GM19372 (cell line): ENCODE measurements at regions not wholly inside any gene's neighbourhood (a gene's known extent, or its start where the extent isn't known, plus 50 kb on each side); places are given as distances from the start of the nearest gene placed in this dataset.
"Not testable (repeated sequence)": the region's sequence is repeated elsewhere in the genome, so short reads cannot be mapped to it uniquely, and the experiment has no call there.

ENCODE experiments used
- ATAC-seq: cut with Tn5 transposase; IDR thresholded peaks from one replicate; pipeline ENCODE4 v1.9.1; 2021; ENCODE audit warnings: mild to moderate bottlenecking, low read depth, moderate library complexity; ENCODE audit not compliant: unreplicated experiment

DNA sequence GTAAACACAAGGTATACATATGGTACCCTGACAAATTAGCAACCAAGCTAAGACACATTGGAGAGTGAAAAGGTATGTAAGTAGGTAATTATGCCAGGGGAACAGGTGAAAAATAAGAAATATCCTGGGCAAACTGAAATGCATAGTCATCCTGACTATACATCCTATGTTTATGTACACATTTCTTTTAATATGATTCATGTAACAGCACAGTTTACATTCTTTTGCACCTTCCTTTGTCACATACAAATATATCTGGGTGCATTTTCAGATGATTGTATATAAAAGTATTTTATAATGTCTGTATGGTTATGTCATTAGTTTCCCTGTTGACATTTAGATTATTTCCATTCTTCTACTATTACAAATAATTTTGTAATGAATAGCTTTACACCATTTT, 1146.9 kb downstream of the EFNA5 start:
- no peak for ATAC-seq

DNA sequence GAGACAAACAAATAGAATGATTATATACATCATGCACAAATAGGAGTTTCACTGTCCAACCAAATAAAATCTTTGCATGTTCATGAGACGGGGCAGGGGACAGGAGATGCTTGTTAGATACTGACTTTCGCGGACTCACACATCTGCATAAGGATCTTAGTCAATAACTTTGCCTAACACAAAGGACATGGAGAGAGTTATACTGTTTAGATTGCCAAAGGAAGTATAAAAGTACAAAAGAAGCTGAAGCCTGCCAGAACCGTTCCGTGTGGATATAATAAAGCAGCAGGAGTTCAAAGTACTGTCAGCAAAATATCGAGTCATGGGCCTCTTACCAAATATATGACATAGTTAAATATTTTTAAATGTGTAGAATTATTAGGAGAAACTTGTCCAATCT, 1148.4 kb downstream of the EFNA5 start:
- ATAC-seq, result no peak

DNA sequence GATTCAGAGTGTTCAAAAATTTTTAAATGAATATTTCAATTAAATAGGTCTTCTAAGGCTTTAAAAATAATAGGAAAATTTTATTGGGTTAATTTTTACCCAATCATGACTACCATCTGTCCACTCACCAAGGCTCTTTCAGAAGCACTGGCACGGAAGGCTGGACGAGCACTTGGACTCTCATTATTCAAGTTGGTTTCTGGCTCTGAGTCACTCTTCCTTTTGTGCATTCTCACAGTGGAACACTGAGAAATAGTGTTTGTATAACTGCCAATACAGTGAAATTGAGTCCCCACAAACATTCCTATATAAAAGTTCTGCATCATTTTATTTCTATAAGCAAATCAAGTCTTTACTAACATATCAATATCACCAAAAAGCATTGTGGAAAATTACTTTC, 1149.0 kb downstream of the EFNA5 start:
- no peak for ATAC-seq

DNA sequence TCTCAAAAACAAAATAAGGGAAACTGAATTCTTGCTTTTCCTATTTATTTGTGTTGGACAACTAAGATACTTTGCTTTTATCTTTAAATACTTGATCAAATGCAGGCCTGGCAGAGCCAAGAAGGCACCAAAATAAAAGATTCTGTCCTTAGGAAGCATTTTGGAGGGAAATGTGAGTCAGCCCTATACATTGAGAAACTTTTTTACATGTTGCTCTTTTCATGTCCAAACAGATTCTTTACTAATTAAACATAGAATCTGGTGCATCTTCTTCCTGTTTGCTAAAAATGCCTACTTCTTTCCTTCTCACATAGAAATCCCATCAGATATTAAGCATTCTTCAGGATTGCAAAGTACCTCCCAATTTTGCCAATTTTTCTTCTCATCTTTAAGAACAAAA, 1160.4 kb downstream of the EFNA5 start:
- no peak for ATAC-seq

DNA sequence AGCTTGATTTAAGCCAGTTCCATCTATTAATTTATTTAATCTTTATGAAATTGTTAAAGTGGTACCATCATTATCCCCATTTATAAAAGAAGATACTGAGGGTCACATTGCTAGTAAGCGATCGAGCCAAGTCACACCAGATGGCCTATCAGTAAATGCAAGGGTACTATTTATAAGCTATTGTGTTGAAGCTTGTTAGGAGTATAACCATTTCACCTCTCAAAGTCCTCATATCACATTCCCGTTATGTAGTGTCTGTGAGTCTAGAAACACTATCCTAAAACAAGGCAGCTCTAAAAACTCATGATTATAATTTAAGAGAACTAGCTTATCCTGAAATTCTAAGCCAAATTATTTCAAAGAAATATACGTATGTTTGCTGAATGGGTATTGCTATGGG, 1161.8 kb downstream of the EFNA5 start:
- ATAC-seq, result no peak

DNA sequence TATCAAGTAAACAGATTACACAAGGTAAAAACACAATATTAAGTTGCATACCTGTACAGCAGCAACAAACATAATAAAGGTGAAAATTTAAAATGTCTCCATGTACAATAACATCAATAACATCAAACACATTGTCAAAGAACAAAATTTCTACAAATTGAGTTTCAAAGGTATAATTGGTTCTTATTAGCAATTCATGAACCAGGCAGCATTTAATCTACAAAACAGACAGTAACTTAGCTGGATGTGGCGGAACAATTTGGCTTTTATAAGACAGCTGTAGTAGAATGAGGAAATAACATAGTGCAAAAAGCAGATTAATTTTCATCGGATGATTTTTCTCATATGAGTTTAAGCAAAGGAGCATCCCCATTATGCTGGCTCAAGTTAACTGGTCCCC, 1176.8 kb downstream of the EFNA5 start:
- ATAC-seq, result no peak

DNA sequence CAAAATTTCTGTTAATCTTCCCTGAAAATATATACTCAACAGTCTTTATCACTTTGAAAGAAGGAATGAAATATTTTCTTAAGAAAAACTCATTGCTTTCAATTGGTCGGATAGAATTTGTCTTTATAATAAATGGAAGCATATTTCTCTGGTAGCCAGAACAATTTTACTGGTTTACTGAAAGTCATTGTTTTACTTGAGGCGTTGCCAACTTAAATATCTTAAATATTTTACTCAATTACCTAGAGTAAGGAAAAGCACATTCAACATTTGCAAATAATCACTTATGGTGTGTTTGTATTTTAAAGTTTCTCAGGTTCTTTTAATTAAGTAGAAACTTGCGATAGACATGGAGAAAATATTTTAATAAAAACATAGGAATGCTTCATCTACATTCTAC, 1181.7 kb downstream of the EFNA5 start:
- ATAC-seq, result no peak

DNA sequence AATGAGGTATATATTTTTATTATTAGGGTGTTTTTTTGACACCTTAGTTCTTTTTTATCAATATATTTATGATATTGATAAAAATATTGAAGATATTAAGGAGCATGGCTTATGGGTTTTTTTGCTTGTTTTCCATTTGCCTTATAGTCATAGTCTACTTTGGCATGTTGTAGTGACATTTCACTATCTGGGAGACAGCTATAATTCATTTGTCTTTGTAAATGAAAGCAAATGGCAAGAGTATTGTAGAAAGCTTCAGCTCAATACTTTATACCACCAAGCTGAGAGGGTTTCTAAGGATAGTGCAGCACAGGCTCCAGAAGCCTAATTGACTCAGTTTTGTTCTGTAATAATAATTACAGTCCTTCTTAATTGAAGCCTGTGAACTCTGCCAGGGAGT, 1182.3 kb downstream of the EFNA5 start:
- no peak for ATAC-seq

DNA sequence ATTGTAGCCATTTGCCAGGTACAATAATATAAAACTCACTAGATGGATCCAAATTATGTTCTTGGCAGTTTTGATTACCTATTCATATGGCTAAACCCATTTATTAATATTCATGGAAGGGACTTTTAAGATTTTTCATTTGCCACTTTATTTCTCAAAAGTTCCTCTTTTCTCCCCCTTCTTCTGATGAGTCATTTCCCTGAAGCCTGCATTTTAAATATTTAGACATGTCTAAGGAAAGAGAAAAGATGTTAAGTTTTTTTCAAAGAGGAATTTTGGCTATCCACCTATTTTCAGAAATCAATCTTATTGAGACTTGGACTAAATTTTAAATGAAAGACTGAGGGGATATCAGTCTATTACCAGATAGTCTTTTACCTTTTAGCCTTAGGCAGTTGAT, 1189.4 kb downstream of the EFNA5 start:
- no peak for ATAC-seq

DNA sequence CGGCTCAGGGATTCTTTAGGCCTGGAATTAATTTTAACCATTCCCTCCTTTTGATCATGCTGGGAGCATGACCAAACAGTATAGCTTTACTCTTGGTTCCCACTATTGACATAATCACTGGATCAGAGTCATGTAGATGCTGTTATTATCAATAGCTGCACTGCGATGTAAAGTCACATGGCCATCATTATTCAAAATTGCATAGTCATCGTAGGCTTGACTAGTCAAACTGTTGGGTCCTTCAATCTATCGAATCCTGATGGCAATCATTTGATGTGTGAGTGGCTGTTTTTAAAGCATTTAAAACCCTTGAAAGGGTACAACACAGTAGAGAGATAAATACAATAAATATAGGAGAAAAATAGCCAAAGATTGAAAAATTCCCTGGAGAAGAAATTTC, 1194.1 kb downstream of the EFNA5 start:
- ATAC-seq, result no peak

DNA sequence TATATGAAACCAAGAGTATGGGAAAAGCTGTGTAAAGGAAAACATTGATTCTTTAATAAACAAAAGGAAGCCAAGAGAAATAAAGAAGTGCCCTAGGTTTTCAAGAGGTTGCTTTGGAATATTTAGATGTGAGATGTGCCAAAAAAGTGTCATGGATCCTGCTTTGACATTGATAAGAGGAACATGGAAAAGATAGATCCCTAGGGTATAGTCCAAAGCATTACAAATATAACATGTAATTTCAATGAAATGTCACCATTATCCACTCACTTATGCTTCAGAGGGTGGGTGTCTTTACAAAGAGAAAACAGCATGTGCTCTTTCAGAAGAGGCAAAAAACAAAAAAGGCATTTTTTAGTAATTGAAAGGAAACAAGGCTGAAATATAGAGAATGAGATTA, 1196.7 kb downstream of the EFNA5 start:
- ATAC-seq, result no peak

DNA sequence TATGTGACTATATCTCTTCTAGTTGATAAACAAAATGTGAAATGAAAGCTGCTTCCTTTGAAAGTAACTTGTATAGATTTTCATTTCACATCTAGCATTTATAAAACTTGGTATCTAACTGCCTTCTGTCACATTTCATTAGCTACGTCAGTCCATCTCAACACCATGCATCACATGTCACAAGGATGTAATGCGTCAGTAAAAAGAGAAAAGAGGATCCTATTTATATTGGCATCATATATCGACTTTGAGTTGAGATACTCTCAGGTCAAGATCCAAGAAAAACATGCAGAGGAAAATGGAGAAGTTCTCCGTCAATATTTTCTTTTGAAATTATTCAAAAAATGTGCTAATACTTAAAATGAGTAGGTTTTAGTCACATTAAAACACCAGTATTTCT, 1211.2 kb downstream of the EFNA5 start:
- no peak for ATAC-seq

DNA sequence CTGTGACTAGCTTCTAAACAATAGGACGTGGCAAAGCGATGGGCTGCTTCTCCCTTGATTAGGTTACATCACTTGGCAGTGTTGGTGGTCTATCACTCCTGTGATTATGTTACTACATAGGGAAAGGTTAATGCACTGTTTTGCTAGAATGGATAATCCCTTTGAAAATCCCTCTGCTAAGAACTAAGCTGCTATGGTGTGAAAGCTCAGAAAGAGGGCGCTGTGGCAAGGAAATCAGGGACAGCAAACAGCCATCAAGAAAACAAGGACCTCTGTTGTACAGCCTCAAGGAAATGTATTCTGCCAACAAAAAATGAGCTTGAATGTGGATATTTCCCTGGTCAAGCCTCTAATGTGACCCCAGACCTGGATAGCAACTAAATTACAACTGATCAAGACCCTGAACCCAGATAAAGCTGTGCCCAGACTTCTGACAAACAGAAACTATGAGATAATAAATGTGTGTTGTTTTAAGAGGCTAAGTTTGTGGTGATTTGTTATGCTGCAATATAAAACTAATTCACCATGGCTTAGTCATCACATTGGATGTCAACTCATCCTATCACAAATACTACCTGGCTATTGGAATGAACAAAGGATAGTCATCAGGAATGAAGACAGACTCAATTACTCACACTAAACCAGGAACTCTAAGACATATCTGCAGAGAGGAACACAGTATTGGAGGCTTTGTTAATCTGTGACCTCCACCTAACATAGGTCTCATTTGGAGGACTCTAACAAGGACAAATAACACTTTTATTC, 1215.9 kb downstream of the EFNA5 start:
- no peak for ATAC-seq

DNA sequence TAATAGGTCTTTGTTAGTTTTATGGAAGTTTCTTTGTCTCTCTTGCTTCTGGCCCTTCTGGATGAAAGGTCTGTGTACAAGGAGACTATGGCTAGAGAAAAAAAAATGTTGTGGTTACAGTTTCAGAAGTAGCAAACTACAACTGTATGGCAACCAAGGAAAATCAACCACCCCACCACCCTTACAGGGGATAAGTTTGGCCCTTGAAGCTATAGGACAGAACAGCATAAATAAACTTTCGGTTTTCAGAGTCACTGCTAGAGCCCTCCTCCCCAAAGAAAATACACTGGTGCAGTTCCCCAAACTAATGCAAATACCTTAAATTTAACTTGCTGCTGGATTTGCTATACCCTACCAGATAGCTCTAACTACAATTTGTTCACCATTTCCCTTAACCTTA, 1216.7 kb downstream of the EFNA5 start:
- ATAC-seq, result no peak

DNA sequence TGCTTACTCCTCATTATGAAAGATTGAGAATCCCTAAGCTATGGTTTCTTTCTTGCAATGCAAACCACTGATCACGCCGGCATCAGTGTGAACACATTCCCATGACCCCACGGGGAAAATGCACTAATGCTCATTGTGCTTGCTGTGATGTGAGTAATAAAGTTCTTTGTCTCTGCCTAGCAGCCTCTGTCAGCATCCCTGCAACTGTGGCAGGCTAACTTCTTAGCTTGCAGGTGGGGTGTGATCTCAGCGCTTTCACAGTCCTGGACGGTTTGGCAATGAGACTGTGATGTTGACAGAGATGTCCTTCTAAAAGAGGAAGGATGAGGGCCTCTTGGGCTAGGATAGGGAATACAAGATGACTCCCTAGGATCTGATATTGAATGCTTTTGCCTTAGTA, 1218.7 kb downstream of the EFNA5 start:
- no peak for ATAC-seq

DNA sequence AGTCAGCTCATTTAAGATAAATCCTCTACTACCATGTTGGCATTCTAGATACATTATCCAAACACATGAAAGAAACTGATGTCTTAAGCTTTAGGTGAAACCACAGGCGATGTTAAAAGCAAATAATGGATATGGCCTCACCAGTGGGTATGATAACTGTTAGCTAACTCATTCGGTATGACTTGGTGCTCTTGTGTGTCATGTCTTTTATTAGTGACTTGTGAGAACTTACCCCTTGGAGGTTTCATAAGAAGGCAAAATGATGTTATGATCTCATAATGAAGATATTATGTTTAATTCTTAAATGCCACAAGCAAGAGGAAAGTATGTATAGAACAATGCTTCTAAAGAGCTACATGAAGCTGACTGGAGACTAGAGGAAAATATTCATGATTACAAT, 1227.0 kb downstream of the EFNA5 start:
- no peak for ATAC-seq

DNA sequence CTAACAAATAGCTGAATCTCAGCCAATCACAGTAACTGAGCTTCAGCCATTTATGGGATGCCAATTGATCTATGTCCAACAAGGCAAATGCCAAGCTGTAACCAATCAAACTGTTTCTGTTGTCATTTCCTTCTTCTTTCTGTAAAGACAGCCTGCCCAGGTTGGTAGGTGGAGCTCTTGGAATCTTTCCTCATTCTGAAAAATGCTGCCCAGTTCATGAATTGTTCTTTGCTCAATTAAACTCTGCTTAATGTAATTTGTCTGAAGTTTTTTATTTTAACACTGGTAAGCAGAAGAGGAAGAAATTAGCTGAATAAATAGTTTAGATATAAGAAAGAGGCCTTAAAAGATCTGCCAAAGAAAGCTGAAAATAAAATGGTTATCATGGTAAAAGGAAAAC, 1235.6 kb downstream of the EFNA5 start:
- ATAC-seq, result no peak

DNA sequence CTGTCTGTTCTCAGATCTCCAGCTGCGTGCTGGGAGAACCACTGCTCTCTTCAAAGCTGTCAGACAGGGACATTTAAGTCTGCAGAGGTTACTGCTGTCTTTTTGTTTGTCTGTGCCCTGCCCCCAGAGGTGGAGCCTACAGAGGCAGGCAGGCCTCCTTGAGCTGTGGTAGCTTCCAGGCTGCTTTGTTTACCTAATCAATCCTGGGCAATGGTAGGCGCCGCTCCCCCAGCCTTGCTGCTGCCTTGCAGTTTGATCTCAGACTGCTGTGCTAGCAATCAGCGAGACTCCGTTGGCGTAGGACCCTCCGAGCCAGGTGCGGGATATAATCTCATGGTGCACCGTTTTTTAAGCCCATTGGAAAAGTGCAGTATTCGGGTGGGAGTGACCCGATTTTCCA, 1240.0 kb downstream of the EFNA5 start:
- ATAC-seq, result not testable (repeated sequence)

DNA sequence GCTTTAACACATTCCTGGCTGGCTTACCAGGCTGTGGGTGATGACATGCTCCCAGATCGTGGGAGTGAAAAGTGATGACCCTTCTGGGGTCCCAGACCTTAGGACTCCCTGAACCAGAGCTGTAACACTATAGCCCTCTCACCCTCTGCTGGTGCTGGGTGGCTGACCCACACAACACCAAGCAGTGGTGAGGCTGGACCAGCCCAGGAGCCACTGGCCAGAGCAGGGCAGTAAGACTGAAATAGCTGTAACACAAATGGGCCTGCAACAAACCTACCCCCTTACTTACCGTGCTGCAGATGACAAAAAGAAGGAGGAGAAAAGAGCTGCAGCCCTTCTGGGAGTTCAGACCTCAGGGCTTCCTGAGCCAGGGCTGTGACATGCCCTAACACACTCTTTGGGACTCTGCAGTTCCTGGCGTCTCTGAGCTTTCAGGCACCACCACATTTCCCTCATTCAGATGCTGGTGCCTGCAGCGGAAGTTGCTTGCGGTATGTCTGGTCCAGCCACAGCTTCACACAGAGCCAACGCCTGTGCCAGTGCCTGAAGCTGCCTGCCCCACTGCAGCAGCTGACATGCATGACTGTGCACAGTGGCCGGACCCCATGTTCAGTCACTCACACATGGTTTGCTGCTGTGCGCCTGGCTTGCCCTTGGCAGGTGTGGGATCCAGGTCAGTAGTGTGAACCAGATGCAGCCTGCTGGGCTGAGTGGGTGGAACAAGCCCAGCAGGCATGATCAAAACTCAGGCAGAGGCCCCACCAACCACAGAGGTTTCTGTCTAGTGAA, 1247.4 kb downstream of the EFNA5 start:
- ATAC-seq, result no peak

DNA sequence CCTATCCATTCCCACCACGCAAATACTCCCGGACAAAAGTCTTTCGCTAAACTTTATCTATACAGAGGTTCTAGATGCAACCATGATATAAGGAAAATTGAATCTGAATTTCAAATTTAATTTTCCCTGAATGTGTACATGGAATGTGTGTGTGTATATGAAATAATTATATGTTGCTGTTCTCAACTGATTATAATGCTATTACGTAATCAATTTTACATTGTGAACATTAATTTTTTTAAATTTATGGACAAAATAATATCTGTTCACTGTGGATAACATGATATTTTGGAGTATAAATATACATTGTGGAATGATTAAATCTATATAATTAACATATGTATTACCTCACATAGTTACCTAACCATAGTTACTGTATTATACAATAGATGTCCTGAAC, 1250.6 kb downstream of the EFNA5 start:
- no peak for ATAC-seq

DNA sequence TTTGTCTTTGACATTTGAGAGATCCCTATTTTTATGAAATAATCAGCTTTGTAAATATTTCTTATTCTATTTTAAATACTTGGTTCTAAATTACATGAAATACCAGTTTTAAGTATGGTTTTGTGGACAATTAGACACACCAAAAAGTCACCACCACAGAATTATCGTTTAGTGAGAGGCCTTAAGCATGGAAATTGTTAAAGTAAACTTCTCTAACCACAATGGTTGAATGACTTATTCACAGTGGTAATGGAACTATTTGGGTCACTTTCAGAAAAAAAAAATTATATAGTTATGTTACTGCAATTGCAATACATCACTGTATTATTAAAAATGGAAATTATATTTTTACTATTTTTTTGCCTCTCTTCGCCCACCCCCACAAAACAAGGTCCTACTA, 1252.5 kb downstream of the EFNA5 start:
- ATAC-seq, result no peak

DNA sequence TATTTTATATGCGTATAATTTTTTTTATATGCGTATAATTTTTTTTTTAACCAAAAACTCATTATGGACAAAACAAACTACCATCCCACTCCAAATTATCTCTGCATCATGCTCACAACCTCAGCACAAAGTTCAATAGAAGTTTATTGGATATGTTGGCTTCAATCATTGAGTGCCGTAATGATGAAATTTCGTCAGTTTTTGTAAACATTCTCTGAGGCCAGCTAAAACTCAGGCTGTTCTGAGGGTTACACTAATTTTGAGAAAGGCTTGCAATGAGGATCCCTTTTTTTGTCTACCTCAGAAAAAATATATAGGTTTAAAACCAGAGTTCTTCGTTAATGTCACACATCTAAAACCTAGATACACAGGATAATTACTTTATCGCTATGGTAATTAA, 1253.2 kb downstream of the EFNA5 start:
- no peak for ATAC-seq
